HepG2 (cell line): ENCODE measurements at regions not wholly inside any gene's neighbourhood (a gene's known extent, or its start where the extent isn't known, plus 50 kb on each side); places are given as distances from the start of the nearest gene placed in this dataset.

ENCODE experiments used
- BRD4 ChIP-seq: sonication (generic); formaldehyde crosslinking; IDR thresholded peaks from 2 replicates; pipeline ENCODE4 v1.4.0; 2020; ENCODE audit warnings: missing genetic modification reagents
- CENPX ChIP-seq: sonication (generic); formaldehyde crosslinking; IDR thresholded peaks from 2 replicates; pipeline ENCODE4 v1.9.0; 2021; ENCODE audit warnings: mild to moderate bottlenecking, missing genetic modification reagents, moderate library complexity
- KDM5B ChIP-seq: sonication (generic); formaldehyde crosslinking; IDR thresholded peaks from 2 replicates; pipeline ENCODE4 v1.4.0; 2020; ENCODE audit warnings: missing genetic modification reagents, mild to moderate bottlenecking, borderline replicate concordance
- MXI1 ChIP-seq: IDR thresholded peaks from 3 replicates; pipeline ENCODE4 v1.6.1; 2012; ENCODE audit warnings: low read depth, low read length, inconsistent platforms, borderline replicate concordance
- NFE2 ChIP-seq: sonication (generic); formaldehyde crosslinking; IDR thresholded peaks from 2 replicates; pipeline ENCODE4 v1.4.0; 2020; ENCODE audit warnings: missing genetic modification reagents
- NR2C2 ChIP-seq: sonication (generic); formaldehyde crosslinking; IDR thresholded peaks from 2 replicates; pipeline ENCODE4 v1.4.0; 2020; ENCODE audit warnings: missing genetic modification reagents, mild to moderate bottlenecking, moderate library complexity, borderline replicate concordance
- POLR2AphosphoS5 ChIP-seq: IDR thresholded peaks from 2 replicates; pipeline ENCODE4 v1.6.1; 2012; ENCODE audit warnings: low read depth, low read length
- STAT5B ChIP-seq: sonication (generic); formaldehyde crosslinking; IDR thresholded peaks from 2 replicates; pipeline ENCODE4 v1.4.0; 2020; ENCODE audit warnings: missing genetic modification reagents
- TBP ChIP-seq: sonication (generic); formaldehyde crosslinking; IDR thresholded peaks from 2 replicates; pipeline ENCODE4 v1.5.0; 2020; ENCODE audit warnings: missing genetic modification reagents
- ZNF780A ChIP-seq: sonication (generic); formaldehyde crosslinking; IDR thresholded peaks from 2 replicates; pipeline ENCODE4 v1.8.0; 2022; ENCODE audit warnings: mild to moderate bottlenecking, missing genetic modification reagents, moderate library complexity
- ZSCAN9 ChIP-seq: IDR thresholded peaks from 2 replicates; pipeline ENCODE4 v1.6.1; 2016; ENCODE audit warnings: borderline replicate concordance
- TF ChIP-seq, protein P1 (sequence below): sonication (generic); formaldehyde crosslinking; IDR thresholded peaks from 2 replicates; pipeline ENCODE4 v1.4.0; 2020; ENCODE audit warnings: missing genetic modification reagents
- TF ChIP-seq, protein P2 (sequence below): sonication (generic); formaldehyde crosslinking; IDR thresholded peaks from 2 replicates; pipeline ENCODE4 v1.4.0; 2020; ENCODE audit warnings: missing genetic modification reagents

DNA sequence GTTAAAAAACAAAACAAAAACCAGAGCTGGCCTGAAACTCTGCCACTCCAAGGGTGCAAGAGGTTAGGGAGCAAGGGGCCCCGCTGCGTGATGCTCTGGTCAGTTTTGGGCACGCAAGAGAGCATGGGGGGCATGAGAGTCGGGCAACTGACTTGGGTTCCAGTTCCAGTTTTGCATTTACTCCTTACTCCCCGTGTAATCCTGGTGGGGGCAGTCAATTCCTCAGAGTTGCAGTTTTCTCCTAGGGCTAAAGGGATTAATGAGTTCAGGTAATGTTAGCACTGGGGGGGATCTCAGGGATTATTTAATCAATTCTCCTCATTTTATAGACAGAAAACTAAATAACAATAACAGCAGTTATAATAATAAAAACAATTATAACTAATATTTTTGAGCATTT is 72.9 kb upstream of the PMFBP1 start:
- TF ChIP-seq POLR2AphosphoS5 (no peak), NR2C2 (CRISPR knock-in tag) (no peak), BRD4 (no peak), NFE2 (CRISPR knock-in tag) (no peak), ZSCAN9 (CRISPR knock-in tag) (no peak), MXI1 (no peak), STAT5B (no peak), CENPX (CRISPR knock-in tag) (no peak), TBP (CRISPR knock-in tag) (no peak), ZNF780A (no peak), KDM5B (CRISPR knock-in tag) (no peak)
- TF ChIP-seq, protein P1, sequence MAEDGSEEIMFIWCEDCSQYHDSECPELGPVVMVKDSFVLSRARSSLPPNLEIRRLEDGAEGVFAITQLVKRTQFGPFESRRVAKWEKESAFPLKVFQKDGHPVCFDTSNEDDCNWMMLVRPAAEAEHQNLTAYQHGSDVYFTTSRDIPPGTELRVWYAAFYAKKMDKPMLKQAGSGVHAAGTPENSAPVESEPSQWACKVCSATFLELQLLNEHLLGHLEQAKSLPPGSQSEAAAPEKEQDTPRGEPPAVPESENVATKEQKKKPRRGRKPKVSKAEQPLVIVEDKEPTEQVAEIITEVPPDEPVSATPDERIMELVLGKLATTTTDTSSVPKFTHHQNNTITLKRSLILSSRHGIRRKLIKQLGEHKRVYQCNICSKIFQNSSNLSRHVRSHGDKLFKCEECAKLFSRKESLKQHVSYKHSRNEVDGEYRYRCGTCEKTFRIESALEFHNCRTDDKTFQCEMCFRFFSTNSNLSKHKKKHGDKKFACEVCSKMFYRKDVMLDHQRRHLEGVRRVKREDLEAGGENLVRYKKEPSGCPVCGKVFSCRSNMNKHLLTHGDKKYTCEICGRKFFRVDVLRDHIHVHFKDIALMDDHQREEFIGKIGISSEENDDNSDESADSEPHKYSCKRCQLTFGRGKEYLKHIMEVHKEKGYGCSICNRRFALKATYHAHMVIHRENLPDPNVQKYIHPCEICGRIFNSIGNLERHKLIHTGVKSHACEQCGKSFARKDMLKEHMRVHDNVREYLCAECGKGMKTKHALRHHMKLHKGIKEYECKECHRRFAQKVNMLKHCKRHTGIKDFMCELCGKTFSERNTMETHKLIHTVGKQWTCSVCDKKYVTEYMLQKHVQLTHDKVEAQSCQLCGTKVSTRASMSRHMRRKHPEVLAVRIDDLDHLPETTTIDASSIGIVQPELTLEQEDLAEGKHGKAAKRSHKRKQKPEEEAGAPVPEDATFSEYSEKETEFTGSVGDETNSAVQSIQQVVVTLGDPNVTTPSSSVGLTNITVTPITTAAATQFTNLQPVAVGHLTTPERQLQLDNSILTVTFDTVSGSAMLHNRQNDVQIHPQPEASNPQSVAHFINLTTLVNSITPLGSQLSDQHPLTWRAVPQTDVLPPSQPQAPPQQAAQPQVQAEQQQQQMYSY = no peak
- TF ChIP-seq, protein P2, sequence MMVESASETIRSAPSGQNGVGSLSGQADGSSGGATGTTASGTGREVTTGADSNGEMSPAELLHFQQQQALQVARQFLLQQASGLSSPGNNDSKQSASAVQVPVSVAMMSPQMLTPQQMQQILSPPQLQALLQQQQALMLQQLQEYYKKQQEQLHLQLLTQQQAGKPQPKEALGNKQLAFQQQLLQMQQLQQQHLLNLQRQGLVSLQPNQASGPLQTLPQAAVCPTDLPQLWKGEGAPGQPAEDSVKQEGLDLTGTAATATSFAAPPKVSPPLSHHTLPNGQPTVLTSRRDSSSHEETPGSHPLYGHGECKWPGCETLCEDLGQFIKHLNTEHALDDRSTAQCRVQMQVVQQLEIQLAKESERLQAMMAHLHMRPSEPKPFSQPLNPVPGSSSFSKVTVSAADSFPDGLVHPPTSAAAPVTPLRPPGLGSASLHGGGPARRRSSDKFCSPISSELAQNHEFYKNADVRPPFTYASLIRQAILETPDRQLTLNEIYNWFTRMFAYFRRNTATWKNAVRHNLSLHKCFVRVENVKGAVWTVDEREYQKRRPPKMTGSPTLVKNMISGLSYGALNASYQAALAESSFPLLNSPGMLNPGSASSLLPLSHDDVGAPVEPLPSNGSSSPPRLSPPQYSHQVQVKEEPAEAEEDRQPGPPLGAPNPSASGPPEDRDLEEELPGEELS (CRISPR knock-in tag) = no peak
